Suprapubic skin (tissue), 4 donors: ENCODE measurements at regions not wholly inside any gene's neighbourhood (a gene's known extent, or its start where the extent isn't known, plus 50 kb on each side); places are given as distances from the start of the nearest gene placed in this dataset.

Experiments
- DNase-seq, 2 donors: peaks; one replicate each; pipeline ENCODE4 v3.0.0-alpha.2; 2019; ENCODE audit warnings: low spot score in 2 of 2
- H3K27ac ChIP-seq: fragments of 200-600 bp; sonication (generic); one replicate; pipeline ENCODE4 v1.5.1; 2019
- H3K27me3 ChIP-seq: fragments of 200-600 bp; sonication (generic); one replicate; pipeline ENCODE4 v1.5.1; 2019
- H3K36me3 ChIP-seq: fragments of 200-600 bp; sonication (generic); one replicate; pipeline ENCODE4 v1.5.1; 2019
- H3K4me1 ChIP-seq: fragments of 200-600 bp; sonication (generic); one replicate; pipeline ENCODE4 v1.5.1; 2019
- H3K4me3 ChIP-seq: fragments of 200-600 bp; sonication (generic); one replicate; pipeline ENCODE4 v1.5.1; 2019; ENCODE audit warnings: mild to moderate bottlenecking
- H3K9me3 ChIP-seq: fragments of 200-600 bp; sonication (generic); one replicate; pipeline ENCODE4 v1.5.1; 2019
- CTCF ChIP-seq, 2 donors: fragments of 200-600 bp in 1 of 2; fragments of 450-650 bp in 1 of 2; sonication (generic) in 1 of 2; IDR thresholded peaks; one replicate each; pipeline ENCODE4 v1.5.1; 2016 to 2019; ENCODE audit warnings: antibody characterized with exemption in 2 of 2, mild to moderate bottlenecking in 1 of 2, moderate library complexity in 1 of 2
- EP300 ChIP-seq: sonication (generic); formaldehyde crosslinking; IDR thresholded peaks from one replicate; pipeline ENCODE4 v1.6.1; 2017; ENCODE audit warnings: antibody characterized with exemption
- POLR2A ChIP-seq, 2 donors: fragments of 450-650 bp; IDR thresholded peaks; one replicate each; pipeline ENCODE4 v1.6.1; 2017; ENCODE audit warnings: antibody characterized with exemption in 2 of 2, mild to moderate bottlenecking in 2 of 2, moderate library complexity in 2 of 2
- POLR2AphosphoS5 ChIP-seq, 3 donors: sonication (generic); formaldehyde crosslinking; IDR thresholded peaks; one replicate each; pipeline ENCODE4 v1.6.1; 2017; ENCODE audit warnings: antibody characterized with exemption in 3 of 3
- WGBS: methylation state at CpG from one replicate; pipeline ENCODE4 v1.1.5; 2018; 5-methylcytosine and 5-hydroxymethylcytosine counted together

GRCh38 chr3:64961301-64961700 is 273.5 kb upstream of the ADAMTS9 start:
- no peaks in the 10 kb centered on the region for H3K27me3 ChIP-seq
- H3K36me3 ChIP-seq = no peaks in the 10 kb centered on the region
- peaks cover 3% of the 10 kb centered on the region for H3K4me1 ChIP-seq
- no peak for DNase-seq
- TF ChIP-seq POLR2AphosphoS5 (IDR thresholded peaks at IDR 0.05) = no peak
- TF ChIP-seq POLR2A (IDR thresholded peaks at IDR 0.05) = no peak
- TF ChIP-seq EP300 = no peak
- TF ChIP-seq CTCF (IDR thresholded peaks at IDR 0.05) = no peak
- H3K27ac ChIP-seq = no peak overlapping the region
- H3K9me3 ChIP-seq = no peaks in the 10 kb centered on the region
- H3K4me3 ChIP-seq = no peak overlapping the region

GRCh38 chr3:64958199-64958843 is 270.5 kb upstream of the ADAMTS9 start:
- DNase-seq = no peak
- H3K27ac ChIP-seq = no peak overlapping the region
- 58% methylated on average over 3 of the region's 3 CpGs for WGBS

GRCh38 chr3:64957408-64958198 is 269.8 kb upstream of the ADAMTS9 start:
- no peak overlapping the region for H3K4me3 ChIP-seq
- H3K27me3 ChIP-seq = no peaks in the 10 kb centered on the region
- no peaks in the 10 kb centered on the region for H3K9me3 ChIP-seq
- peaks cover 6% of the 10 kb centered on the region for H3K4me1 ChIP-seq
- no peaks in the 10 kb centered on the region for H3K36me3 ChIP-seq
- WGBS = 58% methylated on average over 6 of the region's 6 CpGs
- H3K27ac ChIP-seq = no peak overlapping the region
- no peak for DNase-seq
- TF ChIP-seq CTCF (IDR thresholded peaks at IDR 0.05) = no peak

More at GRCh38 chr3:64958199-64958843, 270.5 kb upstream of the ADAMTS9 start:
- H3K9me3 ChIP-seq = no peaks in the 10 kb centered on the region
- H3K27me3 ChIP-seq = no peaks in the 10 kb centered on the region
- no peak for TF ChIP-seq POLR2AphosphoS5 (IDR thresholded peaks at IDR 0.05)
- no peak for TF ChIP-seq CTCF (IDR thresholded peaks at IDR 0.05)
- no peak for TF ChIP-seq POLR2A (IDR thresholded peaks at IDR 0.05)
- no peak for TF ChIP-seq EP300
- no peak overlapping the region for H3K4me3 ChIP-seq
- peaks cover 6% of the 10 kb centered on the region for H3K4me1 ChIP-seq
- H3K36me3 ChIP-seq = no peaks in the 10 kb centered on the region

- 59% methylated on average over 10 of the region's 10 CpGs for WGBS
- no peak for TF ChIP-seq CTCF (IDR thresholded peaks at IDR 0.05)
- TF ChIP-seq POLR2A (IDR thresholded peaks at IDR 0.05) = no peak
- no peak for TF ChIP-seq POLR2AphosphoS5 (IDR thresholded peaks at IDR 0.05)
- no peak for TF ChIP-seq EP300
- no peak for DNase-seq
- Histone ChIP-seq H3K4me3 (no peak overlapping the region), H3K27ac (no peak overlapping the region), H3K36me3 (no peaks in the 10 kb centered on the region), H3K27me3 (no peaks in the 10 kb centered on the region), H3K9me3 (no peaks in the 10 kb centered on the region), H3K4me1 (peaks cover 6% of the 10 kb centered on the region)
Observed at GRCh38 chr3:64956711-64957325, 269.0 kb upstream of the ADAMTS9 start.

- H3K27me3 ChIP-seq = no peaks in the 10 kb centered on the region
- no peaks in the 10 kb centered on the region for H3K36me3 ChIP-seq
- WGBS = 32% methylated on average over 4 of the region's 4 CpGs
- TF ChIP-seq EP300 (no peak), POLR2AphosphoS5 (IDR thresholded peaks at IDR 0.05) (no peak), POLR2A (IDR thresholded peaks at IDR 0.05) (no peak), CTCF (IDR thresholded peaks at IDR 0.05) (no peak)
- H3K27ac ChIP-seq = no peak overlapping the region
- no peak overlapping the region for H3K4me3 ChIP-seq
- peaks cover 6% of the 10 kb centered on the region for H3K4me1 ChIP-seq
- no peak for DNase-seq
- no peaks in the 10 kb centered on the region for H3K9me3 ChIP-seq
Observed at GRCh38 chr3:64954995-64955636, 267.3 kb upstream of the ADAMTS9 start.
